ENCODE measurements at regions not wholly inside any gene's neighbourhood (a gene's known extent, or its start where the extent isn't known, plus 50 kb on each side); places are given as distances from the start of the nearest gene placed in this dataset.

DNA sequence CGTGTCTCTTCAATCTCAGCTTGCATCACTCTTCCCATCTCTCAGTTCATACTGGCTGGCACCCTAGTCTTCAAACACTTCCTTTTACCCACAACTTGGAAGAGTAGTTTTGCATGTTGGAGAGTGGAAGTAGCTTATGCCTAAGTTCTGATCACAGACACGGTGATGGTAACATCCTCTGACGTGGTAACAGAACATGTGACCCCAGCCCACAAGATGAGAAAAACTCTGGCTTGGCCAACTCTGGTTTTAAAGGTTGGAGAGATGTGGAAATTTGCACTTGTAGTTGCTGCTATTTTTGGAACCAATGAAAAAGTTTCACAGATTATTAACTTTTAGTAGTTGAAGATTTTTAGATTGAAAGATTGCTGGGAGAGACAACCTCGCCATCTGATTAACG, 155.4 kb upstream of the SLC35G4 start:
- TF ChIP-seq, protein P1, sequence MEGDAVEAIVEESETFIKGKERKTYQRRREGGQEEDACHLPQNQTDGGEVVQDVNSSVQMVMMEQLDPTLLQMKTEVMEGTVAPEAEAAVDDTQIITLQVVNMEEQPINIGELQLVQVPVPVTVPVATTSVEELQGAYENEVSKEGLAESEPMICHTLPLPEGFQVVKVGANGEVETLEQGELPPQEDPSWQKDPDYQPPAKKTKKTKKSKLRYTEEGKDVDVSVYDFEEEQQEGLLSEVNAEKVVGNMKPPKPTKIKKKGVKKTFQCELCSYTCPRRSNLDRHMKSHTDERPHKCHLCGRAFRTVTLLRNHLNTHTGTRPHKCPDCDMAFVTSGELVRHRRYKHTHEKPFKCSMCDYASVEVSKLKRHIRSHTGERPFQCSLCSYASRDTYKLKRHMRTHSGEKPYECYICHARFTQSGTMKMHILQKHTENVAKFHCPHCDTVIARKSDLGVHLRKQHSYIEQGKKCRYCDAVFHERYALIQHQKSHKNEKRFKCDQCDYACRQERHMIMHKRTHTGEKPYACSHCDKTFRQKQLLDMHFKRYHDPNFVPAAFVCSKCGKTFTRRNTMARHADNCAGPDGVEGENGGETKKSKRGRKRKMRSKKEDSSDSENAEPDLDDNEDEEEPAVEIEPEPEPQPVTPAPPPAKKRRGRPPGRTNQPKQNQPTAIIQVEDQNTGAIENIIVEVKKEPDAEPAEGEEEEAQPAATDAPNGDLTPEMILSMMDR (IDR thresholded peaks at IDR 0.05): no peak
- no peak for TF ChIP-seq EP300 (IDR thresholded peaks at IDR 0.05)
- TF ChIP-seq POLR2AphosphoS5 (IDR thresholded peaks at IDR 0.05): no peak
- no peak for TF ChIP-seq POLR2A (IDR thresholded peaks at IDR 0.05)
